DMS79 (cell line): ENCODE measurements at regions not wholly inside any gene's neighbourhood (a gene's known extent, or its start where the extent isn't known, plus 50 kb on each side); places are given as distances from the start of the nearest gene placed in this dataset.
"Not testable (repeated sequence)": the region's sequence is repeated elsewhere in the genome, so short reads cannot be mapped to it uniquely, and the experiment has no call there.

Experiments
- DNase-seq: peaks from one replicate; lab custom pipeline; 2025; lab: John Stamatoyannopoulos, UW

- DNase-seq = no peak
These were observed 207.1 kb upstream of the ATP6AP2 start for GRCh38 chrX:40373641-40374040.

- DNase-seq = no peak
These were observed 207.7 kb upstream of the ATP6AP2 start for GRCh38 chrX:40373025-40373424.

GRCh38 chrX:40371376-40371775, 209.4 kb upstream of the ATP6AP2 start:
- no peak for DNase-seq

GRCh38 chrX:40368611-40369061, 212.1 kb upstream of the ATP6AP2 start:
- no peak for DNase-seq

GRCh38 chrX:40366661-40367060, 214.1 kb upstream of the ATP6AP2 start:
- no peak for DNase-seq

GRCh38 chrX:40362291-40362690, 218.5 kb upstream of the ATP6AP2 start:
- DNase-seq = not testable (repeated sequence)

GRCh38 chrX:40360557-40360956, 220.2 kb upstream of the ATP6AP2 start:
- DNase-seq = no peak

GRCh38 chrX:40359593-40359992, 221.2 kb upstream of the ATP6AP2 start:
- no peak for DNase-seq

GRCh38 chrX:40358994-40359393, 221.8 kb upstream of the ATP6AP2 start:
- DNase-seq = no peak

- DNase-seq = no peak
These were observed 231.5 kb upstream of the ATP6AP2 start for GRCh38 chrX:40349251-40349650.

- no peak for DNase-seq
These were observed 234.4 kb upstream of the ATP6AP2 start for GRCh38 chrX:40346379-40346778.

- DNase-seq = no peak
These were observed 237.5 kb upstream of the ATP6AP2 start for GRCh38 chrX:40343319-40343718.

- no peak for DNase-seq
These were observed 240.7 kb upstream of the ATP6AP2 start for GRCh38 chrX:40340116-40340515.

GRCh38 chrX:40333344-40333743, 235.6 kb upstream of the BCOR start:
- no peak for DNase-seq

GRCh38 chrX:40331762-40332161, 234.0 kb upstream of the BCOR start:
- DNase-seq = no peak

- DNase-seq = no peak
These were observed 233.6 kb upstream of the BCOR start for GRCh38 chrX:40331353-40331752.

- DNase-seq = no peak
These were observed 231.9 kb upstream of the BCOR start for GRCh38 chrX:40329616-40330015.

GRCh38 chrX:40327085-40327484, 229.3 kb upstream of the BCOR start:
- no peak for DNase-seq

- DNase-seq = no peak
These were observed 228.6 kb upstream of the BCOR start for GRCh38 chrX:40326186-40326965.

- no peak for DNase-seq
These were observed 227.4 kb upstream of the BCOR start for GRCh38 chrX:40325161-40325560.

GRCh38 chrX:40323977-40324376, 226.2 kb upstream of the BCOR start:
- no peak for DNase-seq

GRCh38 chrX:40320819-40321218, 223.1 kb upstream of the BCOR start:
- no peak for DNase-seq

- DNase-seq = no peak
These were observed 221.0 kb upstream of the BCOR start for GRCh38 chrX:40318801-40319200.

GRCh38 chrX:40318076-40318475, 220.3 kb upstream of the BCOR start:
- DNase-seq = no peak
